IMR-90 (cell line): ENCODE measurements at regions not wholly inside any gene's neighbourhood (a gene's known extent, or its start where the extent isn't known, plus 50 kb on each side); places are given as distances from the start of the nearest gene placed in this dataset.

Experiments used
- ATAC-seq: fragments of 200-7000 bp; cut with Tn5 transposase; 2 replicates; pipeline ENCODE4 v1.9.1; 2020; ENCODE audit warnings: low read depth, mild to moderate bottlenecking, moderate library complexity
- BruUV-seq: library from RNA; stranded (reverse); fragments of 400-500 nt; replicated peaks from 2 replicates; lab custom pipeline; 2021; lab: Mats Ljungman, UMichigan
- CTCF ChIA-PET: fragments of 300-600 bp; formaldehyde crosslinking; extraction: SDS; loops from one replicate; lab custom pipeline; 2021; ENCODE audit warnings: antibody characterized with exemption; lab: Yijun Ruan, JAX
- POLR2A ChIA-PET: fragments of 300-600 bp; sonication (Branson Sonifier 250); formaldehyde crosslinking; loops from one replicate; lab custom pipeline; 2022; ENCODE audit warnings: antibody characterized with exemption; ENCODE audit not compliant: unreplicated experiment; lab: Charles Lee
- DNase-seq: peaks from one replicate; pipeline ENCODE4 v3.0.0; 2013
- H2AFZ ChIP-seq: replicated peaks from 2 replicates; pipeline ENCODE3; 2013; ENCODE audit warnings: low read length, mild to moderate bottlenecking; ENCODE audit not compliant: poor library complexity
- H2AK5ac ChIP-seq: 2 replicates; pipeline ENCODE4 v1.6.1; 2013; ENCODE audit warnings: low read depth, low read length, inconsistent platforms
- H2AK9ac ChIP-seq: replicated peaks from 2 replicates; pipeline ENCODE3; 2013; ENCODE audit warnings: mild to moderate bottlenecking, low read depth, low read length, moderate library complexity; ENCODE audit not compliant: poor library complexity
- H2BK120ac ChIP-seq: 2 replicates; pipeline ENCODE4 v1.6.1; 2013; ENCODE audit warnings: low read depth, low read length, inconsistent platforms
- H2BK15ac ChIP-seq: 3 replicates; pipeline ENCODE4 v1.6.1; 2013; ENCODE audit warnings: low read depth, low read length, inconsistent platforms
- H2BK20ac ChIP-seq: 2 replicates; pipeline ENCODE4 v1.6.1; 2013; ENCODE audit warnings: low read depth, mild to moderate bottlenecking, inconsistent platforms, low read length, moderate library complexity
- H2BK5ac ChIP-seq: 2 replicates; pipeline ENCODE4 v1.6.1; 2013; ENCODE audit warnings: mild to moderate bottlenecking, low read depth, low read length, inconsistent platforms; ENCODE audit not compliant: poor library complexity, severe bottlenecking
- H3K14ac ChIP-seq: replicated peaks from 2 replicates; pipeline ENCODE4 v1.6.1; 2013; ENCODE audit warnings: low read depth, low read length, inconsistent platforms
- H3K18ac ChIP-seq: 2 replicates; pipeline ENCODE4 v1.6.1; 2013; ENCODE audit warnings: low read depth, low read length, control low read depth
- H3K23ac ChIP-seq: 2 replicates; pipeline ENCODE4 v1.6.1; 2013; ENCODE audit warnings: low read depth, low read length, inconsistent platforms
- H3K27ac ChIP-seq: 2 replicates; pipeline ENCODE4 v1.5.1; 2013; ENCODE audit warnings: mild to moderate bottlenecking, control low read depth, low read length; ENCODE audit not compliant: insufficient read depth
- H3K27me3 ChIP-seq: 2 replicates; pipeline ENCODE4 v1.6.1; 2013; ENCODE audit warnings: low read length; ENCODE audit not compliant: control insufficient read depth, insufficient read depth
- H3K36me3 ChIP-seq: 2 replicates; pipeline ENCODE4 v1.6.1; 2013; ENCODE audit warnings: low read length, mixed read lengths; ENCODE audit not compliant: control insufficient read depth, insufficient read depth
- H3K4ac ChIP-seq: 2 replicates; pipeline ENCODE4 v1.6.1; 2013; ENCODE audit warnings: low read depth, low read length, inconsistent platforms
- H3K4me1 ChIP-seq: 2 replicates; pipeline ENCODE4 v1.6.1; 2013; ENCODE audit warnings: low read length, mixed read lengths; ENCODE audit not compliant: control insufficient read depth, insufficient read depth
- H3K4me2 ChIP-seq: 2 replicates; pipeline ENCODE4 v1.6.1; 2013; ENCODE audit warnings: low read depth, mild to moderate bottlenecking, control low read depth, low read length, moderate library complexity
- H3K4me3 ChIP-seq: 2 replicates; pipeline ENCODE4 v1.5.1; 2013; ENCODE audit warnings: low read depth, mild to moderate bottlenecking, control low read depth, low read length, moderate library complexity; ENCODE audit not compliant: insufficient read depth
- H3K56ac ChIP-seq: 2 replicates; pipeline ENCODE4 v1.6.1; 2013; ENCODE audit warnings: low read length, inconsistent platforms; ENCODE audit not compliant: insufficient read depth; ENCODE audit errors: extremely low read depth
- H3K79me1 ChIP-seq, 2 experiments: 2 replicates each; pipeline ENCODE4 v1.6.1; 2013; ENCODE audit warnings: low read length in 2 of 2, inconsistent platforms in 1 of 2, low read depth in 1 of 2
- H3K9ac ChIP-seq: 2 replicates; pipeline ENCODE4 v1.6.1; 2013; ENCODE audit warnings: low read depth, low read length, control low read depth
- H3K9me1 ChIP-seq: 2 replicates; pipeline ENCODE4 v1.6.1; 2013; ENCODE audit warnings: low read length, inconsistent platforms; ENCODE audit not compliant: insufficient read depth
- H3K9me3 ChIP-seq: 2 replicates; pipeline ENCODE4 v1.6.1; 2013; ENCODE audit warnings: low read length; ENCODE audit not compliant: control insufficient read depth, insufficient read depth
- H4K20me1 ChIP-seq: 2 replicates; pipeline ENCODE4 v1.6.1; 2013; ENCODE audit warnings: low read length, inconsistent platforms; ENCODE audit not compliant: insufficient read depth
- H4K5ac ChIP-seq: 2 replicates; pipeline ENCODE4 v1.6.1; 2013; ENCODE audit warnings: mild to moderate bottlenecking, low read depth, low read length, control low read depth
- H4K8ac ChIP-seq, 2 experiments: 2 replicates each; pipeline ENCODE4 v1.6.1; 2013; ENCODE audit warnings: low read depth in 2 of 2, low read length in 2 of 2, control low read depth in 1 of 2, inconsistent platforms in 1 of 2
- H4K91ac ChIP-seq: 2 replicates; pipeline ENCODE4 v1.6.1; 2013; ENCODE audit warnings: low read depth, low read length, inconsistent platforms; ENCODE audit not compliant: insufficient read depth
- CTCF ChIP-seq: conservative IDR thresholded peaks from 2 replicates; pipeline ENCODE4 v1.5.1; 2012; ENCODE audit warnings: mild to moderate bottlenecking, low read depth, low read length, improper control_type of control experiment
- MAFK ChIP-seq: IDR thresholded peaks from 2 replicates; pipeline ENCODE4 v1.6.1; 2012; ENCODE audit warnings: low read depth, low read length, improper control_type of control experiment
- RAD21 ChIP-seq: IDR thresholded peaks from 2 replicates; pipeline ENCODE4 v1.6.1; 2012; ENCODE audit warnings: low read length, improper control_type of control experiment
- RCOR1 ChIP-seq: IDR thresholded peaks from 2 replicates; pipeline ENCODE4 v1.6.1; 2012; ENCODE audit warnings: mild to moderate bottlenecking, low read length, improper control_type of control experiment; ENCODE audit not compliant: insufficient replicate concordance
- SMC3 ChIP-seq: fragments of 150-350 bp; IDR thresholded peaks from 2 replicates; pipeline ENCODE4 v1.6.1; 2016; ENCODE audit warnings: low read depth, mild to moderate bottlenecking, antibody characterized with exemption, low read length, moderate library complexity
- WGBS, 2 experiments: methylation state at CpG; one replicate each; pipeline versions ENCODE4 v1.1.5 to v1.1.7; 2013; ENCODE audit warnings: missing lambda C conversion rate in 2 of 2; ENCODE audit not compliant: insufficient read length in 1 of 2; ENCODE audit errors: extremely low coverage in 2 of 2; 5-methylcytosine and 5-hydroxymethylcytosine counted together
- dilution Hi-C: fragments of 300-500 bp; cut with HindIII; formaldehyde crosslinking; loops from one replicate; pipeline ENCODE4 v1.14.3; 2018; ENCODE audit warnings: low sequenced_read_pairs; ENCODE audit not compliant: unreplicated experiment
- in situ Hi-C: fragments of 300-500 bp; cut with MboI; formaldehyde crosslinking; loops from 3 replicates; pipeline ENCODE4 v1.14.3; 2019; ENCODE audit warnings: low sequenced_read_pairs, inconsistent platforms, mixed read lengths
- intact Hi-C: fragments of 100-400 bp; cut with micrococcal nuclease; formaldehyde crosslinking; loops from 2 replicates; pipeline ENCODE4 v1.10.0; 2022

GRCh38 chr4:149975172-149975571 lies 103.1 kb upstream of the DCLK2 start:
- BruUV-seq = no TSS peak
- Histone ChIP-seq H3K9ac (no peak overlapping the region), H2BK15ac (no peak overlapping the region), H3K36me3 (no peaks in the 10 kb centered on the region), H3K4me2 (no peak overlapping the region), H3K9me3 (no peaks in the 10 kb centered on the region), H4K5ac (no peak overlapping the region), H2AK5ac (no peak overlapping the region), H3K14ac (no peak overlapping the region), H3K27ac (no peak overlapping the region), H2AFZ (no peak overlapping the region), H3K23ac (no peak overlapping the region), H3K9me1 (no peaks in the 10 kb centered on the region), H3K4ac (no peak overlapping the region), H3K27me3 (no peaks in the 10 kb centered on the region), H3K18ac (no peak overlapping the region), H4K91ac (no peak overlapping the region), H4K20me1 (no peaks in the 10 kb centered on the region), H4K8ac (no peak overlapping the region), H2BK20ac (no peak overlapping the region), H2BK120ac (no peak overlapping the region), H3K4me3 (no peak overlapping the region), H3K79me1 (no peaks in the 10 kb centered on the region), H2AK9ac (no peak overlapping the region), H2BK5ac (no peak overlapping the region), H3K4me1 (no peaks in the 10 kb centered on the region), H3K56ac (no peak overlapping the region)
- intact Hi-C loops = no loop called here
- ChIA-PET POLR2A (no interaction called here), CTCF (no interaction called here)
- WGBS, 2 experiments = no CpG with 5 or more reads among the region's 1 CpG
- ATAC-seq (no peak), DNase-seq (no peak)
- dilution Hi-C loops = no loop called here
- in situ Hi-C loops = no loop called here
- TF ChIP-seq RAD21 = no peak
- no peak for TF ChIP-seq CTCF
- 0 out of 2 replicates have a peak, but pooled peaks have one; percentile 11 for TF ChIP-seq MAFK
- TF ChIP-seq RCOR1 = no peak
- TF ChIP-seq SMC3 = no peak
